HG03060 (cell line): ENCODE measurements at regions not wholly inside any gene's neighbourhood (a gene's known extent, or its start where the extent isn't known, plus 50 kb on each side); places are given as distances from the start of the nearest gene placed in this dataset.

ENCODE experiments used
- ATAC-seq: cut with Tn5 transposase; IDR thresholded peaks from one replicate; pipeline ENCODE4 v1.9.1; 2021; ENCODE audit warnings: low read depth, moderate number of reproducible peaks; ENCODE audit not compliant: unreplicated experiment

GRCh38 chr4:18570370-18570769, 548.8 kb upstream of the LCORL start:
- no peak for ATAC-seq

DNA sequence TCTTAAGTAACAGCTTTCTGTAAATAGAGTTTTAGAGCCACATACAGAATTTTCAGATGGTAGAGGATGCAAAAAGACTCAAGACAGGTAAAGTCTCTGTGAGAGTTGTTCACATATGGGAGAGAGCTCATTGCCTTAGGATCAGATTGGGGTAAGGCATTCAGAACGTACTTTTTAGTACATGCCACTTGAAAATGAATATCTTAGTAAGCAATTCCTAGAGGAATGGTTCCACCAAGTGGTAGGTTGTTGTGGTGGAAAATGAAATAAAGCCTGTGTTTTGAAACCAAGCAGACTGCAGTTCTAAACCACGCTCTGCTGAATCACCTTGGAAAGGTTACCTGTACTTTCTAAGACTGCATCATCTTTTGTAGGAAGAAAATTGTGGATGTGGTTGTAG, 547.0 kb upstream of the LCORL start:
- ATAC-seq = no peak

- no peak for ATAC-seq
Measured at GRCh38 chr4:18566970-18567799, 545.6 kb upstream of the LCORL start.

DNA sequence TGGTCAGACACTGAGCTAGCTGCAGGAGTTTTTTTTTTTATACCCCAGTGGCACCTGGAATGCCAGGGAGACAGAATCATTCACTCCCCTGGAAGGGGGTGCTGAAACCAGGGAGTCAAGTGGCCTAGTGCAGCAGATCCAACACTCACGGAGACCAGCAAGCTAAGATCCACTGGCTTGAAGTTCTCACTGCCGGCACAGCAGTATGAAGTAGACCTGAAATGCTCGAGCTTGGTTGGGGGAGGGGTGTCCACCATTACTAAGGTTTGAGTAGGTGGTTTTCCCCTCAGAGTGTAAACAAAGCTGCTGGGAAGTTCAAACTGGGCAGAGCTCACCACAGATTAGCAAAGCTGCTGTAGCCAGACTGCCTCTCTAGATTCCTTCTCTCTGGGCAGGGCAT, 537.9 kb upstream of the LCORL start:
- no peak for ATAC-seq

- ATAC-seq = no peak
Measured at GRCh38 chr4:18556402-18556801, 534.8 kb upstream of the LCORL start.

- no peak for ATAC-seq
Measured at GRCh38 chr4:18540349-18540748, 518.8 kb upstream of the LCORL start.

DNA sequence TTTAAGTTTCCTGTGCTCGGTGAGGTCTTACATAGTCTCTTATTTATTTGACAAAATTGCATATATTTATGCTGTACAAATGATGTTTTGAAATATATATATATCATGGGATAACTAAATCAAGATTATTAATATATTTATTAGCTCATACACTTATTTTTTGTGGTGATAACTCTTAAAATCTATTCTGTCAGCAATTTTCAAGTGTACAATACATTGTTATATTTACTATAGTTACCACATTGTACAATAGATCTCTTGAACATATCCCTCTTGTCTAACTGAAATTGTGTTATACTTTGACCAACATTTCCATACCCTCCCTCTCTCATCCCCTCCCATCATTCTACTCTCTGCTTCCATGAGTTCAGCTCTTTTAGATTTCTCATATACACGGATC, 516.6 kb upstream of the LCORL start:
- ATAC-seq = no peak

DNA sequence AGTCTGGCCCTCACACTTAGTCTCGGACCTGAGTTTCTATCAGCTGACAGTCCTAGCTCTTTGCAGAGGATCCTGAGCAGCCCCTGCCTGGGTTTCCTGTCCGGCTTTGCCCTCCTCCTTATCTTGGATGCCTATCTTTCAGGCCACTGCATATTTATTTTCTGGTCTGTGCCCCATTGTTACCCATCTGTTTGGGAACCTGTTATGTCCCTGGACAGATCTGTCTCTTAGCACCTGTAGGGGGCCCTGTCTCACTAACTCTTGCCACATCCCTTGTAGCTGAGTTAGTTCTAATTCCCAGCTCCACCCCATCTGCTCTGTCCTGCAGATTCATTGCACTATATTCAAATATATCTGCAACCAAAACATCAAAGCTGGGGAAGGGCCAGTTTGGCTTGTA, 514.9 kb upstream of the LCORL start:
- ATAC-seq = no peak

DNA sequence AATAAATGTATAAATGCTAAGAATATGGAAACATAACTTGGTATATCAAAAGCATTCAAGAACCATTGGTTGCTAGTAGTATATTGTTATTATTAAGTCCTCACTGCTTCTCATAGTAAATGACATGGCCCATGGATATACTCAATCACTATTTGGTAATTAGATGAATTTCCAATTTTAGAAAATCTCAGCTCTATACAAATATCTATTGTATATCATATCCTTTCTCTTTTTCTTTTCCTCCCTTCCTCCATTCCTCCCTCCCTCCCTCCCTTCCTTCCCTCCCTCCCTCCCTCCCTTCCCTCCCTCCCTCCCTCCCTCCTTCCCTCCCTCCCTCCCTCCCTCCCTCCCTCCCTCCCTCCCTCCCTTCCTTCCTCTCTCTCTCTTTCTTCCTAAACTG, 514.4 kb upstream of the LCORL start:
- no peak for ATAC-seq

DNA sequence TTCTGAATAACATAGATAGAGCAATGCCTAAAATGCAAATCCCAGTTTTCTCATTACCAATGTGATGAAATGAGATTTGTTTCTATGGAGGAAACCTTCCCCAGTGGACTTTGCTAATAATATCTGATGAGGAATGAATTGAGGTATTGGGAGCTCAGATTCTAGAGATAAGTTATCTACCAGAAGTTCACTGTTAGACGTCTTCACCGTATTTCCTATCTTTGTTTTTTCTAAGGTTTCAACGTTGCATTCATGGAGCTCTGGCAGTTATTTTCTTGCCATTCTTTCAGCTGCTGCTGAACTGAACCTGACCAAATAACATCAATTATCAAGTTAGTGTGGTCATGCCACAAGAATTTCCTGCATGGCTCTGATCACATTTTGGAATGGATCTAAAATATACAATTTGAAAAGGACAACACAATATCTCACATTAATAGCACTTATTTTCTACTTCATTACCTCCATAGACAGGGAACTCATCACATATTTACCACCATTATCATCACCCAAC, 511.8 kb upstream of the LCORL start:
- no peak for ATAC-seq

DNA sequence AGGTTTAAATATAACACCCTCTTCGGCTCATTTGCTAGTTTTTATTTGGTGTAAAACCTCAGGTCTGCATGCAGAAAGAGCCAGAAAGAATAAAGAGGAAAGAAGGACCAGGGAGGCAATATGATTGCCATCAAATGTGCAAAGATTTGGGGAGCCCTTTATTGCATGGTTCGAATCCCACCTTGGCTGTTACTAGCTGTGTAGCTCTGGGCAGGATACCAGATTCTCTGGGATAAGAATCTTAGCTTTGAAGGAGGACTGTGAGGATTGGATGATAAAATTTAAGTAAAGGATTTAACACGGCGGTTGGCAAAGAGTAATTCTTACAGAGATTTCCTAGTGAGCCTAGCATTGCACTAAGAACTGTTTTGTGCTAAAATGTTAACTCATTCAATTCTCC, 510.2 kb upstream of the LCORL start:
- no peak for ATAC-seq

DNA sequence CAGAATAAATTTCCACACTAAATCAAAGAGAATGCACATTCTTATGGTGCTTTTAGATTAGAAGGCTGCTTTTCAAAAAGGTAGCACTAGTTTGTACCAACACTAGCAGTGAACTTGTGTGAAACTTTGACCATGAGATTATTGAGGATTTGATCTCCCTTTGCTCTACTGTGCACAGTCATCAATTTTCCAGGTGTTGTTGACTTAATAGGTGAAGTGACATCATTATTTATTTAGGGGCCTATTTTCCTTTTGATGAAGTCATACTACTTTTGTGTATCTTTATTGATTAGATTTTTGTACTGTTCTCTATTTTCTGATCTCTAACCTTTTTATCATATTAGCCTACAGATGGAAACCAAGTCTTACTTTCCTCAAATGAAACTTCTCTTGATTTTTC, 507.9 kb upstream of the LCORL start:
- no peak for ATAC-seq

GRCh38 chr4:18524667-18525066, 503.1 kb upstream of the LCORL start:
- no peak for ATAC-seq

DNA sequence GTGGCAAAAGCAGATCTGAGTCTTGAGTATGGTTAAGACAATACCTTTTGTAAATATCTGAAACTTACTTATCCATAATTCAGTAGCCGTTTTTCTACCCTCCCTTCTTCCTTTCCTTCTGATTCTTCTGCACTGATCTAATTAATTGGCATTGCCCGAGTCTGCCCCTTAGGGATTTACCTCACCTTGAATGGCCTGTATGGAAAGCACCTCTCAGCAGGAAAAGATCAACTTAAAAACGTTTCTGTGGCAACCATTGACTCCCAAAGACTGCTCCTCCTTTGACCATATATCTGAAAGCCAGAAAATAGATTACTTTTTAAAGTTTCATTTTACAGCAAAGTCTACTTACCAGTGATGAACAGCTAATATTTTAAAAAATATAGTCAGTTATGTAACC, 496.5 kb upstream of the LCORL start:
- no peak for ATAC-seq

DNA sequence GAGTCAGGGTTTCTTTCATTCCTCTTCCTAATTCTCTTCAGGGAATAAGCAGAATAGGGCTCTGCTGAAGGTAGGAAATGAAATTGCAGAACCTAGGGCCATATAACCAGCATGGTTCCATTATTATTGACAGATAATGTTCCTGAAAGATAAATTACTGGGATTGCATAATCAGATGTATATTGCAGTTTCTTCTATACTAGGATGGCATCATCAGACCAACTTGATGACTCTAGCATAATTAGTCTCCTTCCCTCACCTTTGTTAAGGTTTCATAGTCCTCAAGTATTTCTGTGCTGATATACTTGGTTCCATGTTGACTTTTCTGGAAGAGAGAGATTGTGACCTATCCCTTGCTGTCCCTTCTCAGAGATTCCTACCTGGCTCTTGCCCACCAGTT, 492.3 kb upstream of the LCORL start:
- ATAC-seq = no peak

- ATAC-seq = no peak
Measured at GRCh38 chr4:18512718-18513117, 491.2 kb upstream of the LCORL start.

- ATAC-seq = no peak
Measured at GRCh38 chr4:18511727-18512126, 490.2 kb upstream of the LCORL start.

GRCh38 chr4:18508786-18509185, 487.2 kb upstream of the LCORL start:
- ATAC-seq = no peak

DNA sequence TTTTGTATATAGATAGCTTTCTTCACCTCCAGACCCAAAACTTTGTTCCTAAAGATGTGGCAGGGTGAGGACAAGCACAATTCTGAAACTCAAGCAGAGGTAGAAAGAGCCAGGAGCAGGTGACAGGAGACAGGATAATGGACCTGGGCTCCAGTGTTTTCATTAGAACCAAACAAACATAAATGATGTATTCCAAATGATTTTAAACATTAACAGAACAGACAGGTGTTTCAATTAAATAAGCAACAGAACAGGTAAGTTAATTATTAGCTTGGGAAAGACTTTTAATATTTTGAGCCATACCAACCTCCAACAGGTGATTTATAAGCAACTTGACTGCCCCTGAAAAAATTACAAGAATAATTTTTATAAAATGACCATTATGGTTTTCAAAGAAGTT, 459.4 kb upstream of the LCORL start:
- ATAC-seq = no peak

- no peak for ATAC-seq
Measured at GRCh38 chr4:18480342-18480741, 458.8 kb upstream of the LCORL start.

DNA sequence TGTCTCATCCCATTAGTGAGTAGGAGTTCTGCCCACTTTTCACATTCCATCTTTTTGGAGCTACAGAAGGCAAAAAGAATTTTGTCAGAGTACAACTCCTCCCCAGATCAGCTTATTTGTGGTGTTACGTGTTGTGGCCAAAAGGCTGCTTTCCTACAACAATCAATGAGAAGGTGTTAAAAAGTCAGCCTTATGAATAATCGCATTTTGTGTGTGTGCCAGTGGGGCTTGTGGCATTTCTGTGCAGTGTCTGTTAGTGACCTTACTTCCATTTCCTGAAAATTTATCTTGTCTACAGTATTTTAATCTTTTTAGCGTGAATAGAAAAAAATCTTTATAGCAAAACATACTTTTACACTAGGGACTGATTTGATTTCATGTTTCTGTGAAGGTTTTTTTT, 458.3 kb upstream of the LCORL start:
- ATAC-seq = no peak

DNA sequence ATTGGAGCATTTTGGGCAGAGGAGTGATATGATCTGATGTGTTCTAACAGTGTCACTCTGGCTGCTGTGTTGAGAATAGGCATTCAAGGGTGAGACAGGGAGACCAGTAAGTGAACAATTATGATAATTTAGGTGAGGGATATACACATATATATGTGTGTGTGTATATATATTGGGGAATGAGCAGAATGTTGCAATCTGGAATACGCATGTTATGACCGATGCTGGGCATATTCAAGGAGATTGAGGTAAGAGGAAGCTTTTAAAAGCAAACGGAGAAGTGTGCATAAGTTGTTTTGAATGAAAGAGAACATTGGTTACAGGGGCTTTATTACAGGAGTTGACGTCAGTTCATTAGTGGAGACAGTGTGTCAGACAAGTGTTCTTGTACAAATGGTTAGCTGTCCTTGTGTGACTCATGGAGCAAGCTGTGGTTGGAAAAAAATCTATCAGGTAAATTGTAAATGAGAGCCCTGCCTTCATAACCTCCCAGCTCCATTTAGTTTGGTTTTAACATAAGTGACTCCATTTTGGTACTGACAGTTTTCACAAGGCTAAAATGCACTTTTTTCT, 442.5 kb upstream of the LCORL start:
- no peak for ATAC-seq
